ENCODE measurements at regions not wholly inside any gene's neighbourhood (a gene's known extent, or its start where the extent isn't known, plus 50 kb on each side); places are given as distances from the start of the nearest gene placed in this dataset.

DNA sequence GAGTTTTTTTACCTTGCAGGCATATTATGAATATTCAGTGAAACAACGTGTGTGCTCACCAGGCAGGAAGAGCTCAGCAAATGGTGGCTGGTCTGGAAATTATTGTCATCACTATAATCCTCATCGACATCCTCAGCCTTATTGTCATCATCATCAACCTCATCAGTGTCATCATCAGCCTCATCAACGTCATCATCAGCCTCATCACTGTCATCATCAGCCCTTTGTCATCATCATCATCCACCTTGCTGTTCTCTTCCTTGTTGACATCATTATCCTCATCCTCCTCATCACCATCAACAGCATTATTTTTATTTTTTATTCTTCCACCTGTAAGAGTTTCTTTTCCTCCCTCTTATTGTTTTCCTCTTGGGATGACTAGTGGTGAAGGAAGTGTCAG is 142.3 kb upstream of the GPR26 start:
- peaks cover 4 to 6% of the 10 kb centered on the region in 2 experiments for H3K4me1 Mint-ChIP-seq
- Histone ChIP-seq H2BK120ac (ENCODE audit: low read depth, low read length, poor library complexity, severe bottlenecking) (no peak overlapping the region), H3K56ac (ENCODE audit: insufficient read length, low read depth, low read length) (no peak overlapping the region), H3K23me2 (ENCODE audit: insufficient read length, low read depth, low read length, poor library complexity, severe bottlenecking) (no peaks in the 10 kb centered on the region), H4K20me1 (ENCODE audit: control insufficient read depth, insufficient read depth, insufficient read length) (no peaks in the 10 kb centered on the region), H3K9me3 (ENCODE audit: control insufficient read depth, low read depth, low read length) (no peaks in the 10 kb centered on the region), H2BK5ac (ENCODE audit: insufficient read length, low read length) (no peak overlapping the region), H4K5ac (ENCODE audit: insufficient read length, low read depth, low read length) (no peak overlapping the region), H4K91ac (ENCODE audit: insufficient read length, low read depth, low read length) (no peak overlapping the region), H3K23ac (ENCODE audit: insufficient read length, low read depth, low read length) (no peak overlapping the region), H3K79me2 (ENCODE audit: insufficient read depth, low read length) (no peaks in the 10 kb centered on the region), H2AK5ac (ENCODE audit: insufficient read length, low read length) (no peak overlapping the region), H3K9ac (ENCODE audit: extremely low read depth, insufficient read length, low read length) (no peak overlapping the region), H3K27me3 (ENCODE audit: insufficient read depth, low read length) (no peaks in the 10 kb centered on the region), H4K8ac (replicated peaks; ENCODE audit: insufficient read length, low read depth, low read length) (no peak overlapping the region), H3K79me1 (ENCODE audit: insufficient read depth, low read depth, low read length, poor library complexity, severe bottlenecking) (no peaks in the 10 kb centered on the region), H2AFZ (ENCODE audit: low read length) (no peak overlapping the region), H3K4ac (ENCODE audit: low read depth, low read length) (no peak overlapping the region), H2BK15ac (ENCODE audit: low read depth, low read length) (no peak overlapping the region), H3K18ac (ENCODE audit: insufficient read length, low read depth, low read length) (no peak overlapping the region), H3T11ph (ENCODE audit: low read length) (no peak overlapping the region), H3K4me1 (ENCODE audit: insufficient read depth, low read length) (no peaks in the 10 kb centered on the region), H3K14ac (ENCODE audit: insufficient read depth, low read length) (no peak overlapping the region), H3K4me2 (ENCODE audit: insufficient read depth, insufficient read length, low read length) (no peak overlapping the region), H3K27ac (ENCODE audit: insufficient read length, low read depth, low read length) (no peak overlapping the region), H2BK12ac (ENCODE audit: insufficient read length, low read depth, low read length) (no peak overlapping the region), H2BK20ac (ENCODE audit: low read depth, low read length, poor library complexity, severe bottlenecking) (no peak overlapping the region)
- no peak overlapping the region for H3K4me3 Mint-ChIP-seq
- H3K27me3 Mint-ChIP-seq (ENCODE audit: low read depth): no peaks in the 10 kb centered on the region
- TF ChIP-seq, protein P1, sequence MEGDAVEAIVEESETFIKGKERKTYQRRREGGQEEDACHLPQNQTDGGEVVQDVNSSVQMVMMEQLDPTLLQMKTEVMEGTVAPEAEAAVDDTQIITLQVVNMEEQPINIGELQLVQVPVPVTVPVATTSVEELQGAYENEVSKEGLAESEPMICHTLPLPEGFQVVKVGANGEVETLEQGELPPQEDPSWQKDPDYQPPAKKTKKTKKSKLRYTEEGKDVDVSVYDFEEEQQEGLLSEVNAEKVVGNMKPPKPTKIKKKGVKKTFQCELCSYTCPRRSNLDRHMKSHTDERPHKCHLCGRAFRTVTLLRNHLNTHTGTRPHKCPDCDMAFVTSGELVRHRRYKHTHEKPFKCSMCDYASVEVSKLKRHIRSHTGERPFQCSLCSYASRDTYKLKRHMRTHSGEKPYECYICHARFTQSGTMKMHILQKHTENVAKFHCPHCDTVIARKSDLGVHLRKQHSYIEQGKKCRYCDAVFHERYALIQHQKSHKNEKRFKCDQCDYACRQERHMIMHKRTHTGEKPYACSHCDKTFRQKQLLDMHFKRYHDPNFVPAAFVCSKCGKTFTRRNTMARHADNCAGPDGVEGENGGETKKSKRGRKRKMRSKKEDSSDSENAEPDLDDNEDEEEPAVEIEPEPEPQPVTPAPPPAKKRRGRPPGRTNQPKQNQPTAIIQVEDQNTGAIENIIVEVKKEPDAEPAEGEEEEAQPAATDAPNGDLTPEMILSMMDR (conservative IDR thresholded peaks at IDR 0.05): no peak
- no peak for DNase-seq
- peaks cover 0 to 8% of the 10 kb centered on the region in 2 experiments; a peak in 1 of 5 replicates for H3K9me3 Mint-ChIP-seq
- WGBS (ENCODE audit: extremely low coverage, insufficient read length, low lambda C conversion rate): no CpG with 5 or more reads among the region's 3 CpGs
- H3K27ac Mint-ChIP-seq: no peak overlapping the region
- H3K36me3 Mint-ChIP-seq (ENCODE audit: insufficient read depth in 1 of 3, low read depth in 3 of 3): peaks cover 0 to 23% (median 0%) of the 10 kb centered on the region in 3 experiments; a peak in 3 of 7 replicates

Measured in H9 (cell line).